H1 (cell line): ENCODE measurements at regions not wholly inside any gene's neighbourhood (a gene's known extent, or its start where the extent isn't known, plus 50 kb on each side); places are given as distances from the start of the nearest gene placed in this dataset.

Experiments
- CTCF ChIA-PET: fragments of 300-600 bp; sonication (Branson Sonifier 250); formaldehyde crosslinking; loops from one replicate; lab custom pipeline; 2021; ENCODE audit not compliant: partially characterized antibody; lab: Charles Lee
- POLR2A ChIA-PET: fragments of 300-600 bp; sonication (Branson Sonifier 250); formaldehyde crosslinking; loops from one replicate; lab custom pipeline; 2021; ENCODE audit warnings: inconsistent platforms; ENCODE audit not compliant: partially characterized antibody; lab: Charles Lee
- DNase-seq, 2 experiments: peaks; one replicate each; pipeline versions ENCODE4 v3.0.0 to v3.0.0-alpha.2; 2010 to 2022; ENCODE audit warnings: low spot score in 2 of 2, low read depth in 1 of 2, mixed read lengths in 1 of 2
- FAIRE-seq: peaks from 2 replicates; lab custom pipeline; 2011; peaks lifted over from hg19 to GRCh38; lab: Jason Lieb, UNC
- H2AFZ ChIP-seq: 2 replicates; pipeline ENCODE4 v1.8.1; 2012; ENCODE audit warnings: low read length, inconsistent platforms
- H2AK5ac ChIP-seq: 2 replicates; pipeline ENCODE4 v1.6.1; 2013; ENCODE audit warnings: low read depth, low read length
- H2BK120ac ChIP-seq: replicated peaks from 2 replicates; pipeline ENCODE3; 2013; ENCODE audit warnings: low read depth, low read length, inconsistent platforms
- H2BK12ac ChIP-seq: 2 replicates; pipeline ENCODE4 v1.6.1; 2013; ENCODE audit warnings: low read depth, low read length
- H2BK15ac ChIP-seq: 2 replicates; pipeline ENCODE4 v1.6.1; 2013; ENCODE audit warnings: low read length
- H2BK20ac ChIP-seq: 2 replicates; pipeline ENCODE4 v1.6.1; 2013; ENCODE audit warnings: low read length
- H2BK5ac ChIP-seq: 2 replicates; pipeline ENCODE4 v1.6.1; 2013; ENCODE audit warnings: low read depth, low read length
- H3K14ac ChIP-seq: 2 replicates; pipeline ENCODE4 v1.6.1; 2013; ENCODE audit warnings: inconsistent platforms; ENCODE audit not compliant: insufficient read length
- H3K18ac ChIP-seq: 2 replicates; pipeline ENCODE4 v1.6.1; 2013; ENCODE audit warnings: low read length; ENCODE audit errors: extremely low read depth
- H3K23ac ChIP-seq: 2 replicates; pipeline ENCODE4 v1.6.1; 2013; ENCODE audit warnings: inconsistent platforms; ENCODE audit not compliant: insufficient read length
- H3K23me2 ChIP-seq: 2 replicates; pipeline ENCODE4 v1.6.1; 2013; ENCODE audit warnings: low read depth, low read length
- H3K27ac ChIP-seq: 2 replicates; pipeline ENCODE4 v1.6.1; 2011; ENCODE audit warnings: low read depth, low read length, inconsistent platforms
- H3K27me3 ChIP-seq, 4 experiments: replicated peaks in 1 of 4; 1 replicate in 1 of 4; 2 replicates in 3 of 4; pipeline versions ENCODE4 v1.6.1 to v1.8.1; 2011 to 2013; ENCODE audit warnings: low read length in 3 of 4, mild to moderate bottlenecking in 3 of 4, inconsistent platforms in 2 of 4, mixed read lengths in 2 of 4, moderate library complexity in 1 of 4; ENCODE audit not compliant: control insufficient read depth in 3 of 4, insufficient read depth in 3 of 4; ENCODE audit errors: extremely low read depth in 1 of 4
- H3K36me3 ChIP-seq, 4 experiments: 2 replicates each; pipeline versions ENCODE4 v1.6.1 to v1.8.1; 2011 to 2013; ENCODE audit warnings: mild to moderate bottlenecking in 4 of 4, low read length in 3 of 4, moderate library complexity in 2 of 4, control low read depth in 1 of 4, inconsistent platforms in 1 of 4; ENCODE audit not compliant: insufficient read depth in 4 of 4, control insufficient read depth in 2 of 4
- H3K4ac ChIP-seq: replicated peaks from 2 replicates; pipeline ENCODE3; 2013; ENCODE audit warnings: low read length, low read depth, mixed read lengths, inconsistent platforms; ENCODE audit not compliant: insufficient read length
- H3K4me1 ChIP-seq, 4 experiments: replicated peaks in 1 of 4; 1 replicate in 1 of 4; 2 replicates in 3 of 4; pipeline versions ENCODE4 v1.6.1 to v1.8.1; 2011 to 2013; ENCODE audit warnings: low read length in 3 of 4, inconsistent platforms in 2 of 4, mixed read lengths in 1 of 4; ENCODE audit not compliant: insufficient read depth in 4 of 4, control insufficient read depth in 3 of 4
- H3K4me2 ChIP-seq, 2 experiments: 2 replicates each; pipeline versions ENCODE4 v1.6.1 to v1.8.1; 2011 to 2013; ENCODE audit warnings: low read depth in 2 of 2, low read length in 2 of 2, control low read depth in 1 of 2, inconsistent platforms in 1 of 2, mild to moderate bottlenecking in 1 of 2; ENCODE audit not compliant: insufficient read depth in 1 of 2
- H3K4me3 ChIP-seq, 4 experiments: fragments of 200-600, 300-600 bp in 1 of 4; sonication (generic), shearing (Covaris generic), sonication (Bioruptor Twin) in 1 of 4; 2 replicates each; pipeline versions ENCODE4 v1.5.1 to v1.8.1; 2011 to 2016; ENCODE audit warnings: low read length in 4 of 4, low read depth in 3 of 4, control low read depth in 2 of 4, inconsistent platforms in 2 of 4, mild to moderate bottlenecking in 2 of 4, mixed read lengths in 1 of 4, moderate library complexity in 1 of 4; ENCODE audit not compliant: insufficient read depth in 2 of 4; ENCODE audit errors: extremely low read depth in 1 of 4
- H3K56ac ChIP-seq: replicated peaks from 2 replicates; pipeline ENCODE3; 2013; ENCODE audit warnings: low read depth, mild to moderate bottlenecking, mixed read lengths, low read length, inconsistent platforms; ENCODE audit not compliant: insufficient read length
- H3K79me1 ChIP-seq: 2 replicates; pipeline ENCODE4 v1.6.1; 2013; ENCODE audit warnings: low read depth, low read length, control low read depth
- H3K79me2 ChIP-seq, 2 experiments: 2 replicates each; pipeline versions ENCODE4 v1.6.1 to v1.8.1; 2012 to 2013; ENCODE audit warnings: low read length in 2 of 2, mild to moderate bottlenecking in 2 of 2, inconsistent platforms in 1 of 2; ENCODE audit not compliant: insufficient read depth in 2 of 2, control insufficient read depth in 1 of 2
- H3K9ac ChIP-seq, 4 experiments: replicated peaks in 1 of 4; 1 replicate in 1 of 4; 2 replicates in 3 of 4; pipeline versions ENCODE4 v1.6.1 to v1.8.1; 2011 to 2013; ENCODE audit warnings: low read depth in 3 of 4, low read length in 3 of 4, control low read depth in 2 of 4, mild to moderate bottlenecking in 2 of 4, moderate library complexity in 2 of 4, inconsistent platforms in 1 of 4; ENCODE audit errors: extremely low read depth in 1 of 4
- H3K9me3 ChIP-seq, 2 experiments: 2 replicates each; pipeline versions ENCODE4 v1.6.1 to v1.8.1; 2012 to 2013; ENCODE audit warnings: mild to moderate bottlenecking in 2 of 2, moderate library complexity in 2 of 2, control low read depth in 1 of 2, inconsistent platforms in 1 of 2, low read depth in 1 of 2, low read length in 1 of 2, mixed read lengths in 1 of 2; ENCODE audit not compliant: insufficient read depth in 2 of 2
- H4K20me1 ChIP-seq, 2 experiments: replicated peaks in 1 of 2; 2 replicates each; pipeline versions ENCODE3 to v1.8.1; 2011 to 2013; ENCODE audit warnings: inconsistent platforms in 2 of 2, low read length in 2 of 2, mild to moderate bottlenecking in 1 of 2; ENCODE audit not compliant: insufficient read depth in 2 of 2, control insufficient read depth in 1 of 2
- H4K5ac ChIP-seq: 2 replicates; pipeline ENCODE4 v1.6.1; 2013; ENCODE audit warnings: low read length, low read depth, mixed read lengths, inconsistent platforms; ENCODE audit not compliant: insufficient read length
- H4K8ac ChIP-seq: 2 replicates; pipeline ENCODE4 v1.8.0; 2013; ENCODE audit warnings: mild to moderate bottlenecking, moderate library complexity, low read length, inconsistent platforms; ENCODE audit not compliant: insufficient read depth; ENCODE audit errors: extremely low read depth
- H4K91ac ChIP-seq: replicated peaks from 2 replicates; pipeline ENCODE3; 2013; ENCODE audit warnings: low read length, mixed read lengths, inconsistent platforms; ENCODE audit not compliant: insufficient read length
- BCL11A ChIP-seq, 2 experiments: IDR thresholded peaks; one replicate each; pipeline ENCODE4 v1.6.1; 2011; ENCODE audit warnings: low read depth in 2 of 2, low read length in 2 of 2, mild to moderate bottlenecking in 2 of 2
- BRCA1 ChIP-seq: IDR thresholded peaks from 2 replicates; pipeline ENCODE4 v1.6.1; 2012; ENCODE audit warnings: low read depth, low read length, improper control_type of control experiment
- CEBPB ChIP-seq: IDR thresholded peaks from 2 replicates; pipeline ENCODE4 v1.6.1; 2012; ENCODE audit warnings: low read depth, low read length
- GABPA ChIP-seq: IDR thresholded peaks from 2 replicates; pipeline ENCODE4 v1.6.1; 2011; ENCODE audit warnings: mild to moderate bottlenecking, low read length, moderate library complexity, borderline replicate concordance; ENCODE audit not compliant: insufficient read depth
- KDM5A ChIP-seq: fragments of 200-600 bp; IDR thresholded peaks from 2 replicates; pipeline ENCODE4 v1.7.1; 2012; ENCODE audit warnings: mild to moderate bottlenecking, low read length, inconsistent platforms, mixed read lengths
- PHF8 ChIP-seq: fragments of 200-600 bp; sonication (generic); conservative IDR thresholded peaks from 2 replicates; pipeline ENCODE4 v1.7.1; 2012; ENCODE audit warnings: low read depth, mild to moderate bottlenecking, inconsistent platforms, low read length, moderate library complexity
- POU5F1 ChIP-seq: IDR thresholded peaks from 2 replicates; pipeline ENCODE4 v1.6.1; 2011; ENCODE audit warnings: low read depth, mild to moderate bottlenecking, low read length, moderate library complexity
- RFX5 ChIP-seq: IDR thresholded peaks from 2 replicates; pipeline ENCODE4 v1.6.1; 2011; ENCODE audit warnings: low read depth, low read length, improper control_type of control experiment, borderline replicate concordance
- SP4 ChIP-seq: IDR thresholded peaks from 2 replicates; pipeline ENCODE4 v1.6.1; 2012; ENCODE audit warnings: low read length, inconsistent platforms
- TCF12 ChIP-seq: IDR thresholded peaks from 2 replicates; pipeline ENCODE4 v1.6.1; 2011; ENCODE audit warnings: low read depth, mild to moderate bottlenecking, low read length
- YY1 ChIP-seq: IDR thresholded peaks from 2 replicates; pipeline ENCODE4 v1.6.1; 2011; ENCODE audit warnings: low read depth, mild to moderate bottlenecking, low read length
- ZNF274 ChIP-seq: IDR thresholded peaks from 2 replicates; pipeline ENCODE4 v1.7.0; 2012; ENCODE audit warnings: low read length, borderline replicate concordance; ENCODE audit errors: extremely low read depth
- WGBS, 2 experiments: shearing (Covaris generic) in 1 of 2; methylation state at CpG; one replicate each; pipeline versions ENCODE4 v1.1.6 to v1.1.7; 2013 to 2015; ENCODE audit warnings: low lambda C conversion rate in 2 of 2, mixed read lengths in 2 of 2, inconsistent platforms in 1 of 2, low coverage in 1 of 2, missing lambda C conversion rate in 1 of 2; ENCODE audit not compliant: insufficient replicate concordance in 2 of 2, insufficient coverage in 1 of 2, insufficient read length in 1 of 2; ENCODE audit errors: extremely low coverage in 1 of 2, missing lambda C conversion rate in 1 of 2; 5-methylcytosine and 5-hydroxymethylcytosine counted together
- TF ChIP-seq, protein P1 (sequence below): IDR thresholded peaks from 2 replicates; pipeline ENCODE4 v1.6.1; 2012; ENCODE audit warnings: low read length, inconsistent platforms
- TF ChIP-seq, protein P2 (sequence below): IDR thresholded peaks from 2 replicates; pipeline ENCODE4 v1.6.1; 2012; ENCODE audit warnings: inconsistent platforms

DNA sequence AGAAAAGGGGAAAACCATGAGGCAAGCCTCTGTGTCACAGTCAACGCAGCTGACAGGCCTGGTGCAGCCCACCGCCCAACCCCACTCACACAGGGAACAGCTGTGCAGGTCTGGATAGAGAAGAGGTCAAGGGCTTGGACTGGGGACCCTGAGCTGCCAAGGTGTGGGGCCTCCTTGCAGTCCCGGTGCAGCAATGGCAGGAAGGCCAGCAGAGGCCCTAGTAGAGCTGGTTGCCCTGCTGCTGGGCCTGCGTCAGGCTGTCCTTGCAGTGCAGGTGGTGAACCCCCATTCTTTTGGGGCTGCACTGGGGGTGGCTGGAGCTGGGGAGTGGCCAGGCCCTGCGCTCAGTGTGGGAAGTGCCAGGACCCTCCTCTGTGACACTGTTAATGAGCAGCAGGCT lies 482.0 kb downstream of the SMARCA1 start:
- Histone ChIP-seq H3K18ac (no peak overlapping the region), H2BK12ac (no peak overlapping the region), H3K4ac (no peak overlapping the region), H4K5ac (no peak overlapping the region), H3K14ac (no peak overlapping the region), H3K56ac (no peak overlapping the region), H3K79me2 (no peaks in the 10 kb centered on the region), H3K36me3 (0 out of 8 replicates have a peak, but pooled peaks cover 0 to 4% (median 0%) of the 10 kb centered on the region in 4 experiments), H3K9me3 (peaks cover 4 to 14% of the 10 kb centered on the region in 2 experiments; a peak in 3 of 4 replicates), H2BK20ac (no peak overlapping the region), H3K4me1 (no peaks in the 10 kb centered on the region), H3K9ac (no peak overlapping the region), H4K8ac (no peak overlapping the region), H3K27ac (no peak overlapping the region), H3K4me2 (no peak overlapping the region), H2BK5ac (no peak overlapping the region), H4K20me1 (no peaks in the 10 kb centered on the region), H3K27me3 (no peaks in the 10 kb centered on the region), H4K91ac (no peak overlapping the region), H3K79me1 (no peaks in the 10 kb centered on the region), H3K23me2 (no peaks in the 10 kb centered on the region), H2BK120ac (no peak overlapping the region), H3K23ac (no peak overlapping the region), H3K4me3 (no peak overlapping the region), H2BK15ac (no peak overlapping the region), H2AK5ac (no peak overlapping the region), H2AFZ (no peak overlapping the region)
- ChIA-PET POLR2A (no interaction called here), CTCF (no interaction called here)
- WGBS, 2 experiments: 96% methylated on average over 3 of the region's 5 CpGs; no CpG with 5 or more reads in 1 of the 2 experiments
- no peak for DNase-seq
- no peak for FAIRE-seq
- TF ChIP-seq ZNF274 (no peak), YY1 (no peak), BRCA1 (no peak), RFX5 (no peak), CEBPB (no peak), TCF12 (no peak), SP4 (no peak), KDM5A (no peak), PHF8 (no peak), GABPA (no peak), POU5F1 (no peak), BCL11A (IDR thresholded peaks at IDR 0.05; ENCODE audit: low read depth in 2 of 2, low read length in 2 of 2) (no peak)
- TF ChIP-seq, protein P1, sequence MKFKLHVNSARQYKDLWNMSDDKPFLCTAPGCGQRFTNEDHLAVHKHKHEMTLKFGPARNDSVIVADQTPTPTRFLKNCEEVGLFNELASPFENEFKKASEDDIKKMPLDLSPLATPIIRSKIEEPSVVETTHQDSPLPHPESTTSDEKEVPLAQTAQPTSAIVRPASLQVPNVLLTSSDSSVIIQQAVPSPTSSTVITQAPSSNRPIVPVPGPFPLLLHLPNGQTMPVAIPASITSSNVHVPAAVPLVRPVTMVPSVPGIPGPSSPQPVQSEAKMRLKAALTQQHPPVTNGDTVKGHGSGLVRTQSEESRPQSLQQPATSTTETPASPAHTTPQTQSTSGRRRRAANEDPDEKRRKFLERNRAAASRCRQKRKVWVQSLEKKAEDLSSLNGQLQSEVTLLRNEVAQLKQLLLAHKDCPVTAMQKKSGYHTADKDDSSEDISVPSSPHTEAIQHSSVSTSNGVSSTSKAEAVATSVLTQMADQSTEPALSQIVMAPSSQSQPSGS: no peak
- TF ChIP-seq, protein P2, sequence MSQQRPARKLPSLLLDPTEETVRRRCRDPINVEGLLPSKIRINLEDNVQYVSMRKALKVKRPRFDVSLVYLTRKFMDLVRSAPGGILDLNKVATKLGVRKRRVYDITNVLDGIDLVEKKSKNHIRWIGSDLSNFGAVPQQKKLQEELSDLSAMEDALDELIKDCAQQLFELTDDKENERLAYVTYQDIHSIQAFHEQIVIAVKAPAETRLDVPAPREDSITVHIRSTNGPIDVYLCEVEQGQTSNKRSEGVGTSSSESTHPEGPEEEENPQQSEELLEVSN: no peak
